Trophoblast cell (in vitro differentiated cells and primary cell): ENCODE measurements at regions not wholly inside any gene's neighbourhood (a gene's known extent, or its start where the extent isn't known, plus 50 kb on each side); places are given as distances from the start of the nearest gene placed in this dataset.
A peak's percentile ranks its signal among the peaks of the same experiment; 100 is the strongest.

Experiments
- DNase-seq, 2 donors: peaks; one replicate each; pipeline ENCODE4 v3.0.0-alpha.2; 2016
- H2AFZ ChIP-seq: 2 replicates; pipeline ENCODE4 v1.6.1; 2013; ENCODE audit warnings: low read length, moderate library complexity, mild to moderate bottlenecking; ENCODE audit not compliant: insufficient read depth, poor library complexity
- H2AK5ac ChIP-seq: 2 replicates; pipeline ENCODE4 v1.6.1; 2013; ENCODE audit warnings: mild to moderate bottlenecking, low read length
- H2BK120ac ChIP-seq: 2 replicates; pipeline ENCODE4 v1.6.1; 2013; ENCODE audit warnings: low read length, mild to moderate bottlenecking, moderate library complexity; ENCODE audit not compliant: insufficient read depth, poor library complexity
- H2BK12ac ChIP-seq: 2 replicates; pipeline ENCODE4 v1.6.1; 2013; ENCODE audit warnings: mild to moderate bottlenecking, low read length, moderate library complexity
- H2BK5ac ChIP-seq: 2 replicates; pipeline ENCODE4 v1.6.1; 2013; ENCODE audit warnings: low read length, low read depth, moderate library complexity, mild to moderate bottlenecking; ENCODE audit not compliant: poor library complexity
- H3K14ac ChIP-seq: 2 replicates; pipeline ENCODE4 v1.6.1; 2013; ENCODE audit warnings: mild to moderate bottlenecking, low read length
- H3K18ac ChIP-seq: 2 replicates; pipeline ENCODE4 v1.6.1; 2013; ENCODE audit warnings: mild to moderate bottlenecking, low read length
- H3K23ac ChIP-seq: 2 replicates; pipeline ENCODE4 v1.6.1; 2013; ENCODE audit warnings: low read length
- H3K27ac ChIP-seq: 2 replicates; pipeline ENCODE4 v1.5.1; 2013; ENCODE audit warnings: low read depth, mild to moderate bottlenecking, inconsistent platforms, low read length, moderate library complexity
- H3K27me3 ChIP-seq: 2 replicates; pipeline ENCODE4 v1.6.1; 2013; ENCODE audit warnings: inconsistent platforms, mild to moderate bottlenecking, low read length, moderate library complexity; ENCODE audit not compliant: insufficient read depth
- H3K36me3 ChIP-seq, 2 experiments: 1 replicate in 1 of 2; 2 replicates in 1 of 2; pipeline ENCODE4 v1.6.1; 2013; ENCODE audit warnings: low read length in 2 of 2, mild to moderate bottlenecking in 2 of 2, moderate library complexity in 1 of 2; ENCODE audit not compliant: insufficient read depth in 2 of 2, control insufficient read depth in 1 of 2
- H3K4ac ChIP-seq: 2 replicates; pipeline ENCODE4 v1.6.1; 2013; ENCODE audit warnings: low read depth, mild to moderate bottlenecking, low read length, moderate library complexity
- H3K4me1 ChIP-seq, 2 experiments: 1 replicate in 1 of 2; 2 replicates in 1 of 2; pipeline ENCODE4 v1.6.1; 2013; ENCODE audit warnings: low read length in 2 of 2, mild to moderate bottlenecking in 2 of 2, moderate library complexity in 1 of 2; ENCODE audit not compliant: insufficient read depth in 2 of 2, control insufficient read depth in 1 of 2
- H3K4me2 ChIP-seq: 2 replicates; pipeline ENCODE4 v1.6.1; 2013; ENCODE audit warnings: inconsistent platforms, mild to moderate bottlenecking, low read length, moderate library complexity
- H3K4me3 ChIP-seq: 2 replicates; pipeline ENCODE4 v1.5.1; 2013; ENCODE audit warnings: mild to moderate bottlenecking, low read depth, low read length, inconsistent platforms
- H3K79me1 ChIP-seq: one replicate; pipeline ENCODE4 v1.6.1; 2013; ENCODE audit warnings: low read length
- H3K79me2 ChIP-seq: 2 replicates; pipeline ENCODE4 v1.6.1; 2013; ENCODE audit warnings: low read length, mild to moderate bottlenecking; ENCODE audit not compliant: control insufficient read depth, insufficient read depth, poor library complexity
- H3K9ac ChIP-seq: 2 replicates; pipeline ENCODE4 v1.6.1; 2013; ENCODE audit warnings: mild to moderate bottlenecking, low read length
- H3K9me3 ChIP-seq: 2 replicates; pipeline ENCODE4 v1.6.1; 2013; ENCODE audit warnings: low read depth, mild to moderate bottlenecking, control low read depth, inconsistent platforms, low read length; ENCODE audit not compliant: insufficient read depth
- H4K12ac ChIP-seq: 2 replicates; pipeline ENCODE4 v1.6.1; 2013; ENCODE audit warnings: low read depth, mild to moderate bottlenecking, low read length, moderate library complexity
- H4K8ac ChIP-seq: 2 replicates; pipeline ENCODE4 v1.6.1; 2013; ENCODE audit warnings: low read depth, mild to moderate bottlenecking, low read length, moderate library complexity
- H4K91ac ChIP-seq: one replicate; pipeline ENCODE4 v1.6.1; 2013; ENCODE audit warnings: low read depth, mild to moderate bottlenecking, low read length, moderate library complexity
- WGBS: extraction: QIAGEN DNeasy Blood & Tissue Kit; methylation state at CpG from one replicate; pipeline ENCODE4 v1.1.7; 2013; ENCODE audit warnings: missing lambda C conversion rate; ENCODE audit not compliant: insufficient read length, insufficient coverage; ENCODE audit errors: extremely low coverage; 5-methylcytosine and 5-hydroxymethylcytosine counted together

DNA sequence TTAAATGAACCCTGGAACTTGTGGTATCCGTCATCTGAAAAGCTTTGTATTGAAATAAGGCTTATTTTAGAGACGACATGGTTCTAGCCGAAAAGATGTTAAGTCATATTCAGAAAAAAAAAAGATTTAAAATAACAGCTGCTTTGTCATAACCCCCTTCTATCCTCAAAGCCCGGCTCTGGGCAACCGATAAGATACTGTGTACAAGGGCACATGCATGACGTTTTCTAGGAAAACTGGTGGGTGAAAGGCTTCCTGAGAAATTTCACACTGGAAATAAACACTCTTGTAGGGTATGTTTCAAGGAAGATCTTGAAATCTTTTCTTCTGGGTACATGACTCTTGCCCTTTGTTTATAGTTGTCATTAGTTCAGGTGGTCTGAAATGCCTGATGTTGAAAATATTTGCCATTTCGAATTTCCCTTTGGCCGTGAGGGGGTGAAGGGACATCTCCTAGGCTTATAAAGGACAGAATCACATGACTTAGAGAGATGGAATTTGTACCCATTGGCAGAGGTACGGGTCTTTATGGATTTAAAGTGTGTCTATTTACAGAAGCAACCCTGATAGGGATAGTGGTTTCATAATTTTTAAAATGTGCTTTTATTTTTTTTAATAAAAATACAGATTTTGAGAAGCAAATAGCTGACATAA lies 232.5 kb downstream of the PTEN start:
- no peak overlapping the region for H3K14ac ChIP-seq
- no peak overlapping the region for H4K12ac ChIP-seq
- no peak overlapping the region for H2BK12ac ChIP-seq
- no peak overlapping the region for H4K91ac ChIP-seq
- no peak overlapping the region for H2BK120ac ChIP-seq
- H3K79me1 ChIP-seq, result no peaks in the 10 kb centered on the region
- no peak overlapping the region for H3K18ac ChIP-seq
- H3K4ac ChIP-seq, result no peak overlapping the region
- DNase-seq, result no peak
- no peaks in the 10 kb centered on the region for H3K27me3 ChIP-seq
- peaks cover 4 to 8% of the 10 kb centered on the region in 2 experiments for H3K4me1 ChIP-seq
- no peak overlapping the region for H4K8ac ChIP-seq
- H2AFZ ChIP-seq, result no peak overlapping the region
- no peak overlapping the region for H2AK5ac ChIP-seq
- no peaks in the 10 kb centered on the region for H3K36me3 ChIP-seq
- H3K27ac ChIP-seq, result no peak overlapping the region
- H3K4me3 ChIP-seq, result no peak overlapping the region
- no peak overlapping the region for H3K23ac ChIP-seq
- H3K9ac ChIP-seq, result no peak overlapping the region
- H3K4me2 ChIP-seq, result no peak overlapping the region
- no peaks in the 10 kb centered on the region for H3K79me2 ChIP-seq
- no peak overlapping the region for H2BK5ac ChIP-seq
- no peaks in the 10 kb centered on the region for H3K9me3 ChIP-seq
- no CpG with 5 or more reads among the region's 9 CpGs for WGBS

DNA sequence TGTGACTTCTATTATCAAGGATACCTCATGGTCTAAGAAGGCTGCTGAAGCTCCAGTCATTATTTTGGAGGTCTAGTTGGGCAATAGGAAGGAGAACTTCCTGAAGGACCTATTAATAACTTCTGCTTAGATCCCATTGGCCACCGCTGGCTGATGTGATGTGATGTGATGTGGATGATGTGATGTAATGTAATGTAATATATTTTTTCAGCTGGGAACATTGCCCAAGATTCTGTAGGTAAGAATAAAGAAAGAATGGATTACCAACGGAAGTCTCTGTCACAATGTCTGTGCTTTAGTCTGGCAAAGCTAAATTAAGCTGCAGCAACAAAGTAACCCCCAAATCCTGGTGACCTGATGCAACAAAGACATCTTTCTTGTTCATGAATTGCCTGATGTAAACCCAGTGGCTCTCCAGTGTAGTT lies 233.7 kb downstream of the PTEN start:
- WGBS, result no CpG with 5 or more reads among the region's 2 CpGs

DNA sequence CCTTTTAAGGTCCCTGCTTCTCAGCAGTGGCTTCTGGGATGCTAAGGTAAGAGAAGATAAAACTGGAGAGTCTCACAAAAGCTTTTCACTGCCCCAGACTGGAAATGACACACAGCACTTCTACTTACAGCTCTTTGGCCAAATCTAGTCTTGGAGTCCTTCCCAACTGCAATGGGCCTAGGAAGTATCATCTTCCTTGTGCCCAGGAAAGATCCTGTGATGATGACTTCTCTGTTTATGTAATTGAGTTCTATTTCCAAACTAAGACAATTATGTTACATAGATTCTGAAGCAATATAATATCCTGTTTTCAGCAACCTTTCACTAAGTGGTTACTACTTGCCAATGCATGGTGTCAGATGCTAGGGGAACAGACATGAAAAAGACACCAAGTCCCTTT lies 234.1 kb downstream of the PTEN start:
- H3K14ac ChIP-seq, result no peak overlapping the region
- no peaks in the 10 kb centered on the region for H3K79me1 ChIP-seq
- no peak overlapping the region for H3K18ac ChIP-seq
- H3K36me3 ChIP-seq, result no peaks in the 10 kb centered on the region
- H3K9ac ChIP-seq, result no peak overlapping the region
- no peak overlapping the region for H4K8ac ChIP-seq
- no peaks in the 10 kb centered on the region for H3K27me3 ChIP-seq
- no peak overlapping the region for H2AK5ac ChIP-seq
- H3K27ac ChIP-seq, result no peak overlapping the region
- H3K4ac ChIP-seq, result no peak overlapping the region
- no peak overlapping the region for H4K12ac ChIP-seq
- no peaks in the 10 kb centered on the region for H3K79me2 ChIP-seq
- H2BK120ac ChIP-seq, result no peak overlapping the region
- DNase-seq, result no peak
- no peak overlapping the region for H2BK12ac ChIP-seq
- peaks cover 0 to 4% of the 10 kb centered on the region in 2 experiments for H3K4me1 ChIP-seq
- no peak overlapping the region for H2BK5ac ChIP-seq
- H4K91ac ChIP-seq, result no peak overlapping the region
- no peak overlapping the region for H3K23ac ChIP-seq
- no peaks in the 10 kb centered on the region for H3K9me3 ChIP-seq
- no peak overlapping the region for H3K4me3 ChIP-seq
- H3K4me2 ChIP-seq, result no peak overlapping the region
- no peak overlapping the region for H2AFZ ChIP-seq

More for the DNA sequence above, 233.7 kb downstream of the PTEN start:
- DNase-seq, result no peak
- Histone ChIP-seq H2AFZ (no peak overlapping the region), H3K9me3 (no peaks in the 10 kb centered on the region), H3K4ac (no peak overlapping the region), H3K18ac (no peak overlapping the region), H3K79me1 (no peaks in the 10 kb centered on the region), H3K27me3 (no peaks in the 10 kb centered on the region), H2AK5ac (no peak overlapping the region), H3K36me3 (no peaks in the 10 kb centered on the region), H4K12ac (no peak overlapping the region), H3K79me2 (no peaks in the 10 kb centered on the region), H2BK5ac (no peak overlapping the region), H3K23ac (no peak overlapping the region), H2BK120ac (no peak overlapping the region), H3K27ac (no peak overlapping the region), H3K9ac (no peak overlapping the region), H3K4me3 (no peak overlapping the region), H4K91ac (no peak overlapping the region), H4K8ac (no peak overlapping the region), H3K4me1 (peaks cover 0 to 4% of the 10 kb centered on the region in 2 experiments), H2BK12ac (no peak overlapping the region), H3K14ac (no peak overlapping the region), H3K4me2 (no peak overlapping the region)

DNA sequence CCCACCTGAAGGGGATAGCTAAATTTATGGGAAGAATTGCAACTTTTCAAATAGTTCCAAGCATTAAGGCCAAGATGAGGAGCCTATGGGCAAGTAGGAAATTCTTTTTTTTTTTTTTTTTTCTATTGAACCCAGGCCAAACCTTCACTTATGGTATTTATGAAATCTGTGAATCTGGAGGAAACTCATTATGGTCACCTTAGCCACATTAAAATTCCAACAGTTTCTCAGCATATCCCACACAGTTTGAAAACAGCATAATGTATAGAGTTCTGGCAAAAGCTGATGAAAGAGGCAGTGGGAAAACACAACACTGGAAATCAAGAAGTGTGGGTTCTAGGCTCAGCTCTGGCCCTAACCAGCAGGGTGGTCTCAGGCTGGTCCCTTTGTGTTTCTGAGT lies 236.9 kb downstream of the PTEN start:
- no peak overlapping the region for H3K23ac ChIP-seq
- H4K12ac ChIP-seq, result no peak overlapping the region
- no peak overlapping the region for H2AK5ac ChIP-seq
- H3K4me2 ChIP-seq, result no peak overlapping the region
- no peak overlapping the region for H3K4ac ChIP-seq
- H3K4me1 ChIP-seq, result peaks cover 0 to 2% of the 10 kb centered on the region in 2 experiments
- no peaks in the 10 kb centered on the region for H3K79me2 ChIP-seq
- H2AFZ ChIP-seq, result no peak overlapping the region
- no peaks in the 10 kb centered on the region for H3K9me3 ChIP-seq
- H3K36me3 ChIP-seq, result no peaks in the 10 kb centered on the region
- H3K79me1 ChIP-seq, result no peaks in the 10 kb centered on the region
- H2BK5ac ChIP-seq, result no peak overlapping the region
- no peak overlapping the region for H3K27ac ChIP-seq
- no peak for DNase-seq
- no peak overlapping the region for H2BK12ac ChIP-seq
- H3K18ac ChIP-seq, result no peak overlapping the region
- peak overlapping the region; percentile 6 for H4K91ac ChIP-seq
- no peaks in the 10 kb centered on the region for H3K27me3 ChIP-seq
- H3K4me3 ChIP-seq, result no peak overlapping the region
- H3K9ac ChIP-seq, result no peak overlapping the region
- no peak overlapping the region for H3K14ac ChIP-seq
- no peak overlapping the region for H2BK120ac ChIP-seq
- H4K8ac ChIP-seq, result no peak overlapping the region
